Lower lobe of right lung (tissue), 2 donors: ENCODE measurements at regions not wholly inside any gene's neighbourhood (a gene's known extent, or its start where the extent isn't known, plus 50 kb on each side); places are given as distances from the start of the nearest gene placed in this dataset.

Experiments used
- ATAC-seq, 2 donors: fragments of 200-7000 bp; cut with Tn5 transposase; one replicate each; pipeline ENCODE4 v1.9.1; 2020 to 2022; ENCODE audit warnings: mild to moderate bottlenecking in 2 of 2, moderate library complexity in 2 of 2
- DNase-seq: peaks from one replicate; pipeline ENCODE4 v3.0.0-alpha.2; 2020
- H3K27ac ChIP-seq: fragments of 200-600 bp; one replicate; pipeline ENCODE4 v1.8.0; 2022
- H3K27me3 ChIP-seq: fragments of 200-600 bp; one replicate; pipeline ENCODE4 v1.8.0; 2022; ENCODE audit warnings: low read depth
- H3K36me3 ChIP-seq: fragments of 200-600 bp; one replicate; pipeline ENCODE4 v1.8.0; 2022; ENCODE audit warnings: mild to moderate bottlenecking
- H3K4me1 ChIP-seq: fragments of 200-600 bp; one replicate; pipeline ENCODE4 v1.8.0; 2022
- H3K4me3 ChIP-seq: fragments of 200-600 bp; one replicate; pipeline ENCODE4 v1.8.0; 2022; ENCODE audit warnings: mild to moderate bottlenecking
- H3K9me3 ChIP-seq: fragments of 200-600 bp; one replicate; pipeline ENCODE4 v1.8.0; 2022
- CTCF ChIP-seq: fragments of 200-600 bp; IDR thresholded peaks from one replicate; pipeline ENCODE4 v1.8.0; 2022; ENCODE audit warnings: antibody characterized with exemption, mild to moderate bottlenecking
- intact Hi-C: fragments of 100-400 bp; cut with DNase I; formaldehyde crosslinking; loops from one replicate; pipeline ENCODE4 v1.11.0; 2022
- donor health status: DM: no; HTN: yes; CAD: no; lungs with severe emphysema.

- DNase-seq: peak; percentile 16
- Histone ChIP-seq H3K27me3 (no peaks in the 10 kb centered on the region), H3K4me3 (no peak overlapping the region), H3K4me1 (peaks cover 10% of the 10 kb centered on the region), H3K27ac (no peak overlapping the region), H3K36me3 (no peaks in the 10 kb centered on the region), H3K9me3 (no peaks in the 10 kb centered on the region)
- ATAC-seq: no peak
- no peak for TF ChIP-seq CTCF
- intact Hi-C loops: no loop called here
Measured at GRCh38 chr17:77815127-77815905, 143.2 kb upstream of the TNRC6C start.

GRCh38 chr17:77817953-77818352 is 140.6 kb upstream of the TNRC6C start:
- DNase-seq: no peak
- no peak for TF ChIP-seq CTCF

GRCh38 chr17:77819497-77819896 is 139.0 kb upstream of the TNRC6C start:
- H3K9me3 ChIP-seq: no peaks in the 10 kb centered on the region
- H3K4me3 ChIP-seq: no peak overlapping the region
- H3K27me3 ChIP-seq: no peaks in the 10 kb centered on the region
- H3K27ac ChIP-seq: no peak overlapping the region
- DNase-seq (no peak), ATAC-seq (no peak)
- intact Hi-C loops: no loop called here
- H3K4me1 ChIP-seq: no peaks in the 10 kb centered on the region
- no peak for TF ChIP-seq CTCF
- no peaks in the 10 kb centered on the region for H3K36me3 ChIP-seq

More at GRCh38 chr17:77817953-77818352, 140.6 kb upstream of the TNRC6C start:
- no peak for ATAC-seq
- intact Hi-C loops: no loop called here
- no peaks in the 10 kb centered on the region for H3K27me3 ChIP-seq
- H3K36me3 ChIP-seq: no peaks in the 10 kb centered on the region
- H3K4me3 ChIP-seq: no peak overlapping the region
- H3K27ac ChIP-seq: no peak overlapping the region
- H3K4me1 ChIP-seq: no peaks in the 10 kb centered on the region
- H3K9me3 ChIP-seq: no peaks in the 10 kb centered on the region

- no peak for ATAC-seq
- DNase-seq: peak; percentile 39
Measured at GRCh38 chr17:77821114-77821513, 137.4 kb upstream of the TNRC6C start.

GRCh38 chr17:77822302-77823030 is 136.0 kb upstream of the TNRC6C start:
- intact Hi-C loops: no loop called here
- Histone ChIP-seq H3K4me3 (no peak overlapping the region), H3K9me3 (no peaks in the 10 kb centered on the region), H3K4me1 (no peaks in the 10 kb centered on the region), H3K27me3 (no peaks in the 10 kb centered on the region), H3K27ac (no peak overlapping the region), H3K36me3 (no peaks in the 10 kb centered on the region)
- DNase-seq: peak; percentile 32
- TF ChIP-seq CTCF: no peak
- ATAC-seq: peak in 1 of 2 donors; percentile 20

More at GRCh38 chr17:77821114-77821513, 137.4 kb upstream of the TNRC6C start:
- Histone ChIP-seq H3K9me3 (no peaks in the 10 kb centered on the region), H3K4me1 (no peaks in the 10 kb centered on the region), H3K36me3 (no peaks in the 10 kb centered on the region), H3K27ac (no peak overlapping the region), H3K4me3 (no peak overlapping the region), H3K27me3 (no peaks in the 10 kb centered on the region)
- no peak for TF ChIP-seq CTCF
- intact Hi-C loops: no loop called here
